SK-N-SH (cell line): ENCODE measurements at regions not wholly inside any gene's neighbourhood (a gene's known extent, or its start where the extent isn't known, plus 50 kb on each side); places are given as distances from the start of the nearest gene placed in this dataset.

ENCODE experiments used
- CTCF ChIP-seq: fragments of 200-600 bp; sonication (generic); IDR thresholded peaks from 2 replicates; pipeline ENCODE4 v1.6.1; 2017; ENCODE audit warnings: antibody characterized with exemption, mild to moderate bottlenecking, moderate library complexity
- EP300 ChIP-seq, 2 experiments: IDR thresholded peaks; 2 replicates each; pipeline versions ENCODE4 v1.4.0 to v1.6.1; 2012; ENCODE audit warnings: borderline replicate concordance in 1 of 2, low read depth in 1 of 2, low read length in 1 of 2
- EZH2phosphoT487 ChIP-seq: fragments of 200-600 bp; sonication (generic); IDR thresholded peaks from 2 replicates; pipeline ENCODE4 v1.6.1; 2017; ENCODE audit warnings: low read depth, mixed run types, mild to moderate bottlenecking, antibody characterized with exemption, moderate library complexity, borderline replicate concordance
- GATA2 ChIP-seq: sonication (generic); formaldehyde crosslinking; IDR thresholded peaks from 2 replicates; pipeline ENCODE4 v1.5.0; 2020; ENCODE audit warnings: mild to moderate bottlenecking, missing genetic modification reagents
- NFIC ChIP-seq: IDR thresholded peaks from 2 replicates; pipeline ENCODE4 v1.4.0; 2012; ENCODE audit warnings: borderline replicate concordance
- REST ChIP-seq: IDR thresholded peaks from 2 replicates; pipeline ENCODE4 v1.6.1; 2012; ENCODE audit warnings: mild to moderate bottlenecking, low read depth, low read length, moderate library complexity
- SMC3 ChIP-seq: IDR thresholded peaks from 2 replicates; pipeline ENCODE4 v1.6.1; 2012; ENCODE audit warnings: low read depth, low read length, improper control_type of control experiment
- TCF12 ChIP-seq: IDR thresholded peaks from 2 replicates; pipeline ENCODE4 v1.4.0; 2012

- TF ChIP-seq CTCF = no peak
- no peak for TF ChIP-seq REST
- TF ChIP-seq EZH2phosphoT487 = no peak
- no peak for TF ChIP-seq TCF12
- TF ChIP-seq NFIC = no peak
- no peak for TF ChIP-seq GATA2
- TF ChIP-seq SMC3 = no peak
- TF ChIP-seq EP300 (IDR thresholded peaks at IDR 0.05; ENCODE audit: borderline replicate concordance in 1 of 2, low read depth in 1 of 2, low read length in 1 of 2) = no peak
Measured at GRCh38 chrX:145502670-145503069, 255.4 kb downstream of the SPANXN1 start.
